Coronary artery (tissue), 2 donors: ENCODE measurements at regions not wholly inside any gene's neighbourhood (a gene's known extent, or its start where the extent isn't known, plus 50 kb on each side); places are given as distances from the start of the nearest gene placed in this dataset.
A peak's percentile ranks its signal among the peaks of the same experiment; 100 is the strongest.

ENCODE experiments used
- DNase-seq: peaks from one replicate; pipeline ENCODE4 v3.0.0-alpha.2; 2017; ENCODE audit warnings: low spot score
- H3K27ac ChIP-seq, 2 donors: fragments of 200-600 bp; sonication (generic); one replicate each; pipeline ENCODE4 v1.5.1; 2016 to 2019
- H3K4me3 ChIP-seq: fragments of 200-600 bp; sonication (generic); 2 replicates; pipeline ENCODE4 v1.5.1; 2016; ENCODE audit warnings: mild to moderate bottlenecking, moderate library complexity
- CTCF ChIP-seq: fragments of 200-600 bp; sonication (generic); IDR thresholded peaks from one replicate; pipeline ENCODE4 v1.5.1; 2019; ENCODE audit warnings: antibody characterized with exemption

DNA sequence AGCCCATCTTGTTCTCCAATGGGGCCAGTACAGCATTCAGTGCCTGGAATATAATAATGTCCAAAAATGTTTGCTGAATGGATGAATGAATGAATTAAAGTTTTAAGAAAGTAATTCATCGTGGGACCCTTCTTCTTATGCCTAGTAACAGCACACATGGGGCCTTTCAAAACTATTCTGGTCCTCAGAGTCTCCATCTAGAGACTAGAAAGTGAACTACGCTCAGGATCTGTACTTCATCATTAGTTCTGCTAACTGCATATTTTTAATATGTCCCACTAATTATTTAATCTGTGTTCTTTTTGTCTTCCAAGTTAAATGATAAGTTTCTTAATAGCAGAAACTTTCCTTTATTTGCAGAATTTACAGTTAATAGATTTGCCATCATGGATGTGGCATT is 172.5 kb downstream of the SMAD2 start:
- no peak for DNase-seq
- no peak overlapping the region for H3K4me3 ChIP-seq
- no peak overlapping the region for H3K27ac ChIP-seq
- TF ChIP-seq CTCF = no peak

DNA sequence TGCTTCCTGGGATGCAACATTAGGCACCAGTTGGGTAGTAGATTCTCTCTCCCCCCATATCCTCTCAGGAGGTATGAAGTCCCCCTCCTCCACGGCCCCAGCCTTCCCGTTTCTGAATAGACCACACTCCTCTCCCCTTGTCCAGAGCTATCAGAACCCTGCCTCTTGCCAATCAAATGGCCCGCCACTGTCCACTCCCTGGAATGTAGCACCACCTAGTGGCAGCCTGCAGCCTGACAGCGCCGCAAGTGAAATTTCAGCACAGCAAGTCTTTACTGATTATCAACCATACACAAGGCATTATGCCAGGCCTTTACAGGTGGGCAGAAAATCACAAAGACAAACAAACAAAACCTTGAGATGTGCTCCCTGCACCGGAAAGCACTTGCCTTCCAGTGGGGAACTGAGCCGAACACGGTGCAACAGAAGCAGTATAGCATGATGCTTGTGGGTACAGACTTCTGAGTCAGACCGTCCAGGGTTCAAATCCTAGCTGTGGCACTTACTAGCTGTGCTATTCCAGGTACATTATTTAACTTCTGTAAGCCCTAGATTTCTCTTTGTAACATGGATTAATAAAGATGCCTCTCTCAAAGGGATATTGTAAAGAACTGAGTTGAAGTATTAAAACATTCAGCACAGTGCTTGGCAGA is 174.0 kb downstream of the SMAD2 start:
- peak; percentile 76 for TF ChIP-seq CTCF
- Histone ChIP-seq H3K27ac (no peak overlapping the region), H3K4me3 (no peak overlapping the region)
- DNase-seq = no peak

GRCh38 chr18:47755102-47755456 is 175.4 kb downstream of the SMAD2 start:
- Histone ChIP-seq H3K27ac (no peak overlapping the region), H3K4me3 (no peak overlapping the region)
- no peak for TF ChIP-seq CTCF
- DNase-seq = no peak

GRCh38 chr18:47754311-47755101 is 176.0 kb downstream of the SMAD2 start:
- no peak for TF ChIP-seq CTCF
- H3K4me3 ChIP-seq = no peak overlapping the region
- no peak overlapping the region for H3K27ac ChIP-seq
- DNase-seq = no peak

DNA sequence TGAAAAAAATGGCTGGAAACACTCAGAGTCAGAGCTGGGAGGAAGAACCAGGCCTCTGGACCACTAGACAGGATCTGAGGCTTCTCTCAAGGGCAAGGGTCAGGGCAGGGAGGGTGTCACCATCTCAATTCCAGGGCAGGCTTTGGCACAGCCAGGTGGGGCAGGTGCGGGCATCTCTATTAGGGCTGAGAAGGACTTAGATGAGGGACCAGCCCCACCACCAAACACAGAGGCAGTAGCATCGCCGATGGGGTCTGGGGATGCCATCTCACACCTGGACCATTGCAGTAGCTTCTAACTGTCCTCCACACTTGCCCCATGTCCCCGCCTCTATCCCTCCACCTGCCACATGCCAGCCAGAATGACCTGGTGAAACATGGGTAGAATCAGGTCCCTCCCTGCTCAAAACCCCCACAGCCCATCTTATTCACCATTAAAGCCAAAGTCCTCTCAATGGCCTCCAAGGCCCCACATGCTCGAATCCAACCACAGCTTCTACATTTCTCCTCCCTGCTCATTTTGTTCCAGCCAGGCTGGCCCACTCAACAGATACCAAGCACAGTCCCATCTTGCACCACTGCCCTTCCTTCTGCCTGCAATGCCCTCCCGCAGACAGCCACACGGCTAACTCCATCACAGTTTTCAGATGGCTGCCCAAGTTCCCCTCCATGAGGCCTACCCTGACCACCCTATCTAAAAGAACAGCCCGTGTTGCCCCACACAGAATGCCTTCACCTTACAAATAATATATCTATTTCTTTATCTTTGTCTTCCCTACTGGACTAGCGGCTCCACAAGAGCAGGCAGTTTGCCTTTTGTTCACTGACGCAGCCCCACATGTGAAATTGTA is 177.4 kb downstream of the SMAD2 start:
- TF ChIP-seq CTCF = no peak

DNA sequence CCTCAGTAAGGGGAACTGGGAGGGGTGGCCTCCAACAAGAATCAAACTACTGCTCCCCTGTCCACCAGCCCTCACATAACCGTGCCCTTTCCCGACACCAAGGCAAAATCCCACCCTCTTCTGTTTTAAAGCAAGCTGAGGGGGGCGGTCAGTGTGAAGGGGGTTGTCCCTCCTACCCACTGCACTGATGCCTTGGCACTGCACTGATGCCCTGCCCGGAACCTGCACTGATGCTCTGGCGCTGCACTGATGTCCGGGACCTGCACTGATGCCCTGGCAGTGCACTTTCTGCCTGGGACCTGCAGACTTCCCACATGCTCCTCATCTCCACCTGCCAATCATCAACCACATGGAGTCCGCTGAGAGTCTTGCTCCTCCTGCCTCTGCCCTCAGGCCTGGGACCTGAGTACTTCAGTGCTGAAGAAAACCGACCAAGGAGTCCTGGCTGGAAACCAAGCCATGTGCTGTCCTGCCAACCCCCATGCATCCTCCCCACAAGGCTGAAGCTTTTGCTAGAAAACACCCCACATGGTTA is 179.5 kb downstream of the SMAD2 start:
- DNase-seq = no peak

More for the DNA sequence above, 177.4 kb downstream of the SMAD2 start:
- Histone ChIP-seq H3K4me3 (no peak overlapping the region), H3K27ac (no peak overlapping the region)
- no peak for DNase-seq

More for the DNA sequence above, 179.5 kb downstream of the SMAD2 start:
- Histone ChIP-seq H3K4me3 (no peak overlapping the region), H3K27ac (no peak overlapping the region)
- TF ChIP-seq CTCF = no peak
